Hepatocyte (in vitro differentiated cells): ENCODE measurements at regions not wholly inside any gene's neighbourhood (a gene's known extent, or its start where the extent isn't known, plus 50 kb on each side); places are given as distances from the start of the nearest gene placed in this dataset.
A peak's percentile ranks its signal among the peaks of the same experiment; 100 is the strongest.
"Not testable (repeated sequence)": the region's sequence is repeated elsewhere in the genome, so short reads cannot be mapped to it uniquely, and the experiment has no call there.

Source experiments
- DNase-seq: peaks from one replicate; pipeline ENCODE4 v3.0.0-alpha.2; 2016; ENCODE audit warnings: low spot score
- H2AFZ ChIP-seq: fragments of 200-600 bp; sonication (generic); 2 replicates; pipeline ENCODE4 v1.6.0; 2016; ENCODE audit warnings: antibody characterized with exemption, mild to moderate bottlenecking
- H3K27ac ChIP-seq: fragments of 200-600 bp; sonication (generic); 2 replicates; pipeline ENCODE4 v1.5.1; 2016; ENCODE audit warnings: mild to moderate bottlenecking
- H3K27me3 ChIP-seq: fragments of 200-600 bp; sonication (generic); 2 replicates; pipeline ENCODE4 v1.6.1; 2016
- H3K36me3 ChIP-seq: fragments of 200-600 bp; sonication (generic); replicated peaks from 2 replicates; pipeline ENCODE4 v1.5.1; 2016; ENCODE audit warnings: low read depth; ENCODE audit not compliant: insufficient read depth
- H3K4me1 ChIP-seq: fragments of 200-600 bp; sonication (generic); 2 replicates; pipeline ENCODE4 v1.5.1; 2016; ENCODE audit warnings: mild to moderate bottlenecking, moderate library complexity; ENCODE audit not compliant: insufficient read depth
- H3K4me2 ChIP-seq: fragments of 200-600 bp; sonication (generic); 2 replicates; pipeline ENCODE4 v1.6.0; 2016
- H3K4me3 ChIP-seq: fragments of 200-600 bp; sonication (generic); 2 replicates; pipeline ENCODE4 v1.5.1; 2016; ENCODE audit warnings: mild to moderate bottlenecking
- H3K79me2 ChIP-seq: fragments of 200-600 bp; sonication (generic); 2 replicates; pipeline ENCODE4 v1.6.0; 2017; ENCODE audit warnings: mild to moderate bottlenecking
- H3K9me2 ChIP-seq: fragments of 200-600 bp; sonication (generic); replicated peaks from 2 replicates; pipeline ENCODE4 v1.6.0; 2017; ENCODE audit warnings: mild to moderate bottlenecking; ENCODE audit not compliant: insufficient read depth
- H3K9me3 ChIP-seq: fragments of 200-600 bp; sonication (generic); 2 replicates; pipeline ENCODE4 v1.5.1; 2016; ENCODE audit warnings: low read depth, mild to moderate bottlenecking
- H4K20me1 ChIP-seq: fragments of 200-600 bp; sonication (generic); 2 replicates; pipeline ENCODE4 v1.6.0; 2016; ENCODE audit warnings: mild to moderate bottlenecking; ENCODE audit not compliant: insufficient read depth, poor library complexity, severe bottlenecking
- CTCF ChIP-seq: fragments of 200-600 bp; sonication (generic); IDR thresholded peaks from 2 replicates; pipeline ENCODE4 v1.5.1; 2016; ENCODE audit warnings: antibody characterized with exemption, mild to moderate bottlenecking; ENCODE audit not compliant: poor library complexity
- EZH2 ChIP-seq: fragments of 200-600 bp; sonication (generic); IDR thresholded peaks from 2 replicates; pipeline ENCODE4 v1.6.1; 2016; ENCODE audit warnings: antibody characterized with exemption, mild to moderate bottlenecking, borderline replicate concordance
- EZH2phosphoT487 ChIP-seq: fragments of 200-600 bp; sonication (generic); IDR thresholded peaks from one replicate; pipeline ENCODE4 v1.6.1; 2018; ENCODE audit warnings: antibody characterized with exemption, mild to moderate bottlenecking, low read depth, moderate library complexity; ENCODE audit not compliant: unreplicated experiment, severe bottlenecking
- WGBS: methylation state at CpG from one replicate; pipeline ENCODE4 v1.1.6; 2016; ENCODE audit warnings: low lambda C conversion rate; ENCODE audit errors: missing lambda C conversion rate; 5-methylcytosine and 5-hydroxymethylcytosine counted together

- TF ChIP-seq EZH2phosphoT487 (no peak), EZH2 (no peak), CTCF (no peak)
- peak overlapping the region; percentile 56 for H3K27ac ChIP-seq
Measured at GRCh38 chr5:3325972-3326840, 269.4 kb upstream of the IRX1 start.

DNA sequence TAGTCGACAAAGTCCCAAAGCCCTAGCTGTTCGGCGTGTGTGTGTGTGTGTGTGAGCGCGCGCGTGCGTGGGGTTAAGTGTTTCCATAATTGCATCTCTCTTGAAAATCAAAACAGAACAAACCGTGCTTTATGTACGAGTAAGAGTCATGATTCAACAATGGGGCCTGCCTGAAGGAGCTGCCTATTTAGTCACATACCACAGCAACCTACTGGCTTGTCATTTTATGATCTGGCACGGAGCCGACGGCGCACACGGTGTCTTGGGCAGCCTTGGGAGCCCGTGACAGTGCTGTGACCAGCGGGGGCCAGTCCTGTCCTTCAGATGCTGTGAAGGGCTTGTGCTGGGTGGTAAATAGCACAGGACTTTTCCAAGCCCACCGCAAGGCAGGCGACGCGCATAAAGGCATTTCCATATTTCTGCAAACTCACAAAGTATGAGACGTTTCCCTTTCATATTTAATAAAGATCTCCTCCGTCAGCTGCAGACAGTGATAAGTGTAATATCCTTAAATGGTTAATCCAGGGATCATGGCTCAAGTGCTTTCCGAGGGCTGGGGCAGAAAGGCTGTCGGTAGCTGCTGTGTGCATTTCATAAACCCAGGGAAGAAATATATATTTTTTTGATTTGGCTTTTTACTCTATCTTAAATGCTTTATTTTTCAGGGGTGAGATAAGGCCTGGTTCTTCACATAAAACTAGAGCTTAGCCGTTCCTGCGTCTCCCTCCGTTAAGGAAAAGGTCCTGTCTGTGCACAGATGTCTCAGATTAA, 270.2 kb upstream of the IRX1 start:
- Histone ChIP-seq H3K4me1 (peaks cover 6% of the 10 kb centered on the region), H2AFZ (no peak overlapping the region), H3K27ac (peak overlapping the region; percentile 56), H3K27me3 (no peaks in the 10 kb centered on the region), H3K9me3 (no peaks in the 10 kb centered on the region), H4K20me1 (no peaks in the 10 kb centered on the region), H3K4me3 (no peak overlapping the region), H3K9me2 (no peaks in the 10 kb centered on the region), H3K36me3 (no peaks in the 10 kb centered on the region), H3K79me2 (no peaks in the 10 kb centered on the region), H3K4me2 (peak overlapping the region; percentile 15)
- TF ChIP-seq CTCF (no peak), EZH2phosphoT487 (no peak), EZH2 (no peak)
- 54% methylated on average over 28 of the region's 28 CpGs for whole genome bisulfite sequencing
- DNase-seq, result peak; percentile 28

More at GRCh38 chr5:3325972-3326840, 269.4 kb upstream of the IRX1 start:
- no peaks in the 10 kb centered on the region for H3K27me3 ChIP-seq
- H3K4me2 ChIP-seq, result peak overlapping the region; percentile 15
- no peaks in the 10 kb centered on the region for H3K36me3 ChIP-seq
- no peaks in the 10 kb centered on the region for H3K9me3 ChIP-seq
- WGBS, result 64% methylated on average over 36 of the region's 36 CpGs
- peaks cover 9% of the 10 kb centered on the region for H3K4me1 ChIP-seq
- H3K4me3 ChIP-seq, result no peak overlapping the region
- H3K9me2 ChIP-seq, result no peaks in the 10 kb centered on the region
- H3K79me2 ChIP-seq, result no peaks in the 10 kb centered on the region
- H2AFZ ChIP-seq, result no peak overlapping the region
- H4K20me1 ChIP-seq, result no peaks in the 10 kb centered on the region
- DNase-seq, result no peak

DNA sequence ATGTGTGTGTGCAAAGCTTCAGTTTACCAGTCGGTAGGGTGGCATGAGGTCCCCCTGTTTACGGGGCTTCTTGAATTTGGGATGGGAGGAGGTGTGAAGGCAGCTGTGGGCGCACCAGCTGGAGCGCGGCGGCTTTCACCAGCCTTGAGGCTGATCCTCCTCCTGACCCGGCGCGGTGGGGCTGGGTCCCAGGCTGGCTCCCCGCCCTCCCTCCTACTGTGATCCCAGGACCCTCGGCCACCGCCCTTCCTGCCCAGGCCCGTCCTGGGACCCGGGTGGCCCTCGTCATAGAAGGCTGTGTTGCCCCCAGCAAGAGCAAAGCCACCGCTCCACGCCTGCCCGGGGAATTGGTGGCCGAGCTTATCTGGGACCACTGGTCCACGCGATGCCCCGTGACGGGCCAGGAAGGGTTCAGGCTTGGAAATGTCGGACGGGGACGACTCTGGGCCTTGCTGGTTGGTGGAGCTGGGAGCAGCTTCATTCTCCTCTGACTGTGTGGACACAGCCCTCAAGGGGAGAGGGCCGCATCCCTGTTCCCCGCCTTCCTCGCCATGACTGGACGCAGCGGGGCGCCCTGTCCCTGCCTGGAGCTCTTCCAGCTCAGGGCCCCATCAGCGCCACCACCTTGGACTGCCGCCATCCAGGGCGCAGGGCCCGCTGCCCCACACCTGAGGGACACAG, 271.1 kb upstream of the IRX1 start:
- WGBS, result 94% methylated on average over 32 of the region's 36 CpGs
- no peak overlapping the region for H2AFZ ChIP-seq

GRCh38 chr5:3323966-3324365, 271.7 kb upstream of the IRX1 start:
- 100% methylated on average over 6 of the region's 6 CpGs for WGBS
- H3K36me3 ChIP-seq, H3K4me2 ChIP-seq, H3K9me2 ChIP-seq, H3K27ac ChIP-seq, H4K20me1 ChIP-seq, H2AFZ ChIP-seq, DNase-seq, H3K9me3 ChIP-seq, H3K27me3 ChIP-seq, H3K4me3 ChIP-seq, H3K79me2 ChIP-seq, H3K4me1 ChIP-seq: not testable (repeated sequence)

More for the DNA sequence above, 271.1 kb upstream of the IRX1 start:
- no peak overlapping the region for H3K4me2 ChIP-seq
- DNase-seq, result no peak
- no peaks in the 10 kb centered on the region for H3K9me3 ChIP-seq
- H3K27ac ChIP-seq, result peak overlapping the region; percentile 56
- H3K79me2 ChIP-seq, result no peaks in the 10 kb centered on the region
- H3K36me3 ChIP-seq, result no peaks in the 10 kb centered on the region
- no peak overlapping the region for H3K4me3 ChIP-seq
- H3K27me3 ChIP-seq, result no peaks in the 10 kb centered on the region
- H3K9me2 ChIP-seq, result no peaks in the 10 kb centered on the region
- H4K20me1 ChIP-seq, result no peaks in the 10 kb centered on the region
- TF ChIP-seq CTCF (no peak), EZH2phosphoT487 (no peak), EZH2 (no peak)
- H3K4me1 ChIP-seq, result peaks cover 6% of the 10 kb centered on the region
